Body of pancreas (tissue), 4 donors: ENCODE measurements at regions not wholly inside any gene's neighbourhood (a gene's known extent, or its start where the extent isn't known, plus 50 kb on each side); places are given as distances from the start of the nearest gene placed in this dataset.

Experiments
- ATAC-seq: fragments of 150-250 bp; one replicate; pipeline ENCODE4 v1.9.1; 2016
- DNase-seq, 4 donors: peaks; one replicate each; pipeline ENCODE4 v3.0.0-alpha.2; 2019
- H3K27ac ChIP-seq, 4 donors: fragments of 200-600 bp; sonication (generic); 1 replicate in 3 of 4; 2 replicates in 1 of 4; pipeline versions ENCODE4 v1.5.1 to v1.6.1; 2016 to 2019; ENCODE audit warnings: mild to moderate bottlenecking in 1 of 4, mixed read lengths in 1 of 4, moderate library complexity in 1 of 4
- H3K27me3 ChIP-seq, 2 donors: fragments of 200-600 bp; sonication (generic); one replicate each; pipeline ENCODE4 v1.6.0; 2016; ENCODE audit warnings: mild to moderate bottlenecking in 1 of 2
- H3K36me3 ChIP-seq, 2 donors: fragments of 200-600 bp; sonication (generic); replicated peaks in 1 of 2; 2 replicates each; pipeline ENCODE4 v1.5.1; 2016; ENCODE audit warnings: low read depth in 2 of 2; ENCODE audit not compliant: insufficient read depth in 1 of 2
- H3K4me1 ChIP-seq: fragments of 200-600 bp; sonication (generic); one replicate; pipeline ENCODE4 v1.6.0; 2016
- H3K4me3 ChIP-seq, 2 donors: fragments of 200-600 bp; sonication (generic); 1 replicate in 1 of 2; 2 replicates in 1 of 2; pipeline ENCODE4 v1.5.1; 2016 to 2019
- H3K9me3 ChIP-seq, 3 donors: fragments of 200-600 bp; sonication (generic); 1 replicate in 2 of 3; 2 replicates in 1 of 3; pipeline ENCODE4 v1.5.1; 2016
- POLR2A ChIP-seq, 3 donors: fragments of 450-650 bp; IDR thresholded peaks; one replicate each; pipeline ENCODE4 v1.6.1; 2016; ENCODE audit warnings: antibody characterized with exemption in 3 of 3, mild to moderate bottlenecking in 2 of 3
- WGBS, 2 donors: methylation state at CpG; one replicate each; pipeline ENCODE4 v1.1.5; 2017; 5-methylcytosine and 5-hydroxymethylcytosine counted together
- intact Hi-C: fragments of 100-400 bp; cut with DNase I; formaldehyde crosslinking; loops from one replicate; pipeline ENCODE4 v1.15.1; 2023
- TF ChIP-seq, protein P1 (sequence below), 7 experiments: fragments of 450-650 bp in 4 of 7; fragments of 200-600 bp in 3 of 7; sonication (generic) in 3 of 7; IDR thresholded peaks; one replicate each; pipeline ENCODE4 v1.5.1; 2016 to 2019; ENCODE audit warnings: antibody characterized with exemption in 7 of 7

DNA sequence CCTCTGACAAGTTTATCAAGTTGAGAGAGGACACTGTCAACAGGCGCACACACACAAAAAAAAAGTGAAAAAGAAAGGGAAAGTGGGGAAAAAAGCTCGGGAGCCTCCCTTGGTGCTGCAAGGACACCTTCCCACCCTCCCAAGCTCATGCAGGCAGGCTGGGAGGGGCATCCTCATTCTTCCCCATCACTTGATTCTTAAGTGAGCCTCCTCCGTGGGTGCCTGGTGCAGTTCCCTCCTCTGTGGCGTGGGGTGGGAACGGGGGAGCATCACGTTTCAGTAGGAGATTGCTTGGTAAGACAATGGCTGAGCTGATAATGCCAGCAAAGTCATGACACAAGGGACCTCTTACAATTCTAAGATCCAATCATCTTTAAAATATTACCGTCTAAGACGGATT, 108.8 kb downstream of the NXPE2 start:
- WGBS, 2 donors = 33 to 35% methylated on average over 8 of the region's 8 CpGs
- intact Hi-C loops = no loop called here
- no peak for ATAC-seq
- Histone ChIP-seq H3K27ac (no peak overlapping the region), H3K36me3 (no peaks in the 10 kb centered on the region), H3K27me3 (no peaks in the 10 kb centered on the region), H3K9me3 (no peaks in the 10 kb centered on the region), H3K4me1 (no peaks in the 10 kb centered on the region), H3K4me3 (no peak overlapping the region)
- TF ChIP-seq POLR2A (IDR thresholded peaks at IDR 0.05) = no peak
- TF ChIP-seq, protein P1, sequence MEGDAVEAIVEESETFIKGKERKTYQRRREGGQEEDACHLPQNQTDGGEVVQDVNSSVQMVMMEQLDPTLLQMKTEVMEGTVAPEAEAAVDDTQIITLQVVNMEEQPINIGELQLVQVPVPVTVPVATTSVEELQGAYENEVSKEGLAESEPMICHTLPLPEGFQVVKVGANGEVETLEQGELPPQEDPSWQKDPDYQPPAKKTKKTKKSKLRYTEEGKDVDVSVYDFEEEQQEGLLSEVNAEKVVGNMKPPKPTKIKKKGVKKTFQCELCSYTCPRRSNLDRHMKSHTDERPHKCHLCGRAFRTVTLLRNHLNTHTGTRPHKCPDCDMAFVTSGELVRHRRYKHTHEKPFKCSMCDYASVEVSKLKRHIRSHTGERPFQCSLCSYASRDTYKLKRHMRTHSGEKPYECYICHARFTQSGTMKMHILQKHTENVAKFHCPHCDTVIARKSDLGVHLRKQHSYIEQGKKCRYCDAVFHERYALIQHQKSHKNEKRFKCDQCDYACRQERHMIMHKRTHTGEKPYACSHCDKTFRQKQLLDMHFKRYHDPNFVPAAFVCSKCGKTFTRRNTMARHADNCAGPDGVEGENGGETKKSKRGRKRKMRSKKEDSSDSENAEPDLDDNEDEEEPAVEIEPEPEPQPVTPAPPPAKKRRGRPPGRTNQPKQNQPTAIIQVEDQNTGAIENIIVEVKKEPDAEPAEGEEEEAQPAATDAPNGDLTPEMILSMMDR (IDR thresholded peaks at IDR 0.05) = no peak
- DNase-seq = no peak

DNA sequence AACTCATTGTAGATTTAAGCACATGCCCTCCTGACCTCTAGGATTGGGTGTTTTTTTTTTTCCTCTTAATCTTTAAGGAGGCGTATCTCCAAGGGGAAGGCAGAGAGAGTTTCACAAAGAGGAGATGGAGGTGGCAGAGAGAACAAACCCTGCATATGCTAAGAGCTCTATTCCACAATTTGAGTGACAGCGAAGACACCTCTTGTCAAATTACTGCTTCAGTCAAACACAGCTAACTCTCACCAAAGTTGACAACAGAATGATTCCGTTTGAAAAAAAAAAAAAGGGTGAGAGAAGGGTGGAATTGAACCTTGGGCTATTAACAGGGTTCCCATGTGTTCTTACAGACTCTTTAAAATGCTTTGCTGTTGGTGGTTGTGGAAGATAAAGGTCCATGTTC, 112.6 kb downstream of the NXPE2 start:
- TF ChIP-seq, protein P1 (IDR thresholded peaks at IDR 0.05) = no peak
- no peak for TF ChIP-seq POLR2A (IDR thresholded peaks at IDR 0.05)

DNA sequence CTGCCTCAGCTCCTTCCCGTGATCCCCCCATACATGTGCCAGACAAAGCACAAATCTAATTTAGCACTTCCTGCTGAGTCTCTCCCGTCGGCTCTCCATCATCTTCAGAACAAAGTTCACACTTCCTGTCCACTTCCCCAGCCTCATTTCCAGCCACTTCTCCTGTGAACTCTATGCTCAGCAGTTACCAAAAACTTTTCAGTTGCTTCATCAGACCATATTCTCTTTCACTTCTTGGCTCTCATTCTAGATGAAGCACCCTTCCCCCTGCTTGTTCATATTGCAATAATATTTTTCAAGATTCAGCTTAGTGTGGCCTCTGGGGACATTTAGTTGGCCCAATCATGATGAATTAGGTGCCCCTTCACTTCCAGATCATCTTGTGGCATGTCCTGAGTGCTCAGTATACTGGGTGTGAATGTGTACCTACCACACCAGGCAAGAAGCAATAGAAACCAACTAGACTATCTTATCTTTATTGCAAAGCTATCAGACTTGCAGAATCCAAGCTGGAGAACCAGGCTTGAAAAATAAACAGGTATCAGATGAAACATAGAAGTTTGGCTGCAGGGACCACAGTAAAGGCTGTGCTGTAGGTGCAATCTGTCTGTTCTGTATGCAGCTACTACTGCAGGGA, 115.8 kb downstream of the NXPE2 start:
- Histone ChIP-seq H3K4me1 (no peaks in the 10 kb centered on the region), H3K4me3 (no peak overlapping the region), H3K27ac (no peak overlapping the region), H3K9me3 (no peaks in the 10 kb centered on the region), H3K36me3 (no peaks in the 10 kb centered on the region), H3K27me3 (no peaks in the 10 kb centered on the region)
- no peak for TF ChIP-seq POLR2A (IDR thresholded peaks at IDR 0.05)
- WGBS, 2 donors = 29 to 33% methylated on average over 3 of the region's 3 CpGs
- intact Hi-C loops = no loop called here
- DNase-seq = no peak
- ATAC-seq = no peak

More for the DNA sequence above, 112.6 kb downstream of the NXPE2 start:
- intact Hi-C loops = no loop called here
- Histone ChIP-seq H3K36me3 (no peaks in the 10 kb centered on the region), H3K9me3 (no peaks in the 10 kb centered on the region), H3K4me1 (no peaks in the 10 kb centered on the region), H3K27me3 (no peaks in the 10 kb centered on the region), H3K27ac (no peak overlapping the region), H3K4me3 (no peak overlapping the region)
- ATAC-seq = no peak
- no peak for DNase-seq
- WGBS, 2 donors = 29 to 33% methylated on average over 3 of the region's 3 CpGs

DNA sequence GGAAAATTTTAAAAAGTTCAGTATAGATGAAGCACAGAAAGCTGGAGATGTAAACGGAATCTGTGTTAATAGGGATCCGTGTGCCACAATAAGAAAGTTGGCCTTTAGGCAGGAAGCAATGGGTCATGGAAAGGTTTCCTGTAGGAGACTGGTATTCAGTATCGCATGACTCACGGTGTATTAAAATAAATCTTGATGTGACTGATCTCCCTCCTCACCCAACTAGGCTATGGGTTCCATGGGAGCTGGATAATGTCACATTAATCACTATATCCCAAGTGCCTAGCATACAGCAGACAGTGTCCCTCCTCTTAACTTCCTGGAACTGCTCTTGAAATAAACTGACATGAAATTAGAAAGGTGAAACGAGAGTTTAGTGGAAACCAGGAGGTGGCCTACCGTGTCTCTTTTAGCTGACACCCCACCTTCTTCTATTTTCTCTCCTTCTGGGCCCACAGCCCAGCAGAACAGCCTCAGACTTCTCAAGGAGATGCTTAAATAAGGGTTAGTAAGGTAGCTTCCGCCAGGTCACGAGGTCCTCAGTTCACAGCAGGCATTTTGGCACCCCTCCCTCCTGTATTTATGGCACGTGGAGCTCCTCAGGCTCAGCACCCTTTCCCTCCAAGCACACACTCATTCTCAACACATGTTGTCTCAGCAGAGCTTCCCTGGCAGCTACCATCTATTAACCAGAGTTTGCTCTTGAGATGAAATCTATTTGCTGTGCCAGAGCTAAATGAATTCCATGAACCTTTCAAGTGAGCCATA, 118.8 kb downstream of the NXPE2 start:
- Histone ChIP-seq H3K4me3 (no peak overlapping the region), H3K27ac (no peak overlapping the region), H3K9me3 (no peaks in the 10 kb centered on the region), H3K27me3 (no peaks in the 10 kb centered on the region), H3K4me1 (no peaks in the 10 kb centered on the region), H3K36me3 (no peaks in the 10 kb centered on the region)
- 50 to 55% methylated on average over 9 of the region's 9 CpGs for WGBS, 2 donors
- no peak for DNase-seq
- intact Hi-C loops = no loop called here
- TF ChIP-seq POLR2A (IDR thresholded peaks at IDR 0.05) = no peak
- TF ChIP-seq, protein P1 (IDR thresholded peaks at IDR 0.05) = no peak
- ATAC-seq = no peak

DNA sequence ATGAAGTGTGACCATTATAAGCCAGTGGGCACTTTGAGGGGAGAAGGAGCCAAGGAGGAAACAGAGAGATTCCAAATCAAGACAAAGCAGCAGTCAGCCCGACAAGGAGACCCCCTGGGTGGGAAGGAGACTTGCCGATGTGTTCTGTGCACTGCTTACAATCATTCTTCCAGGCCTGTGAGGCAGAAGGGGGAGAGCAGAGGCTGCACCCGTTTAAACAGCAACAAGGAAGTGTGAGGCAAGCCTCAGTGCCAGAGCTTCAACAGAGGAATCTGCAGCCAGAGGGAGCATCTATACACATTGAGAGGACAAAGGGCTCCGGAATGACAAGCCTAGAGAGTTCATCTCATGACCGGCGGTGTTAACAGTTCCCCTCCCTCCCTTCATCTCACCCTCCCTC, 121.1 kb downstream of the NXPE2 start:
- no peak for TF ChIP-seq POLR2A (IDR thresholded peaks at IDR 0.05)
- Histone ChIP-seq H3K4me3 (no peak overlapping the region), H3K4me1 (no peaks in the 10 kb centered on the region), H3K36me3 (no peaks in the 10 kb centered on the region), H3K27me3 (no peaks in the 10 kb centered on the region), H3K9me3 (peaks cover 0 to 6% (median 0%) of the 10 kb centered on the region in 3 donors), H3K27ac (no peak overlapping the region)
- intact Hi-C loops = no loop called here
- no peak for ATAC-seq
- no peak for DNase-seq
- WGBS, 2 donors = 5 to 7% methylated on average over 6 of the region's 6 CpGs
